Natural killer cell (primary cell): ENCODE measurements at regions not wholly inside any gene's neighbourhood (a gene's known extent, or its start where the extent isn't known, plus 50 kb on each side); places are given as distances from the start of the nearest gene placed in this dataset.

ENCODE experiments used
- ATAC-seq, 3 donors: fragments of 150-1000 bp in 2 of 3; fragments of 200-7000 bp in 1 of 3; cut with Tn5 transposase; 1 replicate in 1 of 3; 2 replicates in 2 of 3; pipeline ENCODE4 v1.10.0; 2021; ENCODE audit warnings: mild to moderate bottlenecking in 2 of 3, moderate library complexity in 2 of 3
- DNase-seq, 2 donors: peaks; one replicate each; pipeline versions ENCODE4 v3.0.0 to v3.0.0-alpha.2; 2013 to 2021; ENCODE audit warnings: mixed read lengths in 1 of 2
- H3K27ac ChIP-seq: one replicate; pipeline ENCODE4 v1.5.1; 2013; ENCODE audit warnings: mild to moderate bottlenecking, low read length
- H3K27me3 ChIP-seq: one replicate; pipeline ENCODE4 v1.6.1; 2013; ENCODE audit warnings: low read length; ENCODE audit not compliant: control insufficient read depth, insufficient read depth
- H3K36me3 ChIP-seq: one replicate; pipeline ENCODE4 v1.6.1; 2013; ENCODE audit warnings: low read length; ENCODE audit not compliant: control insufficient read depth, insufficient read depth
- H3K4me1 ChIP-seq: one replicate; pipeline ENCODE4 v1.6.1; 2013; ENCODE audit warnings: low read length; ENCODE audit not compliant: control insufficient read depth, insufficient read depth
- H3K4me3 ChIP-seq: one replicate; pipeline ENCODE4 v1.5.1; 2013; ENCODE audit warnings: low read length
- H3K9me3 ChIP-seq: one replicate; pipeline ENCODE4 v1.6.1; 2013; ENCODE audit warnings: low read length; ENCODE audit not compliant: control insufficient read depth, insufficient read depth
- H3K27ac Mint-ChIP-seq, 2 donors: one replicate each; pipeline ENCODE4 v1.8.0; 2022; ENCODE audit warnings: mild to moderate bottlenecking in 2 of 2, mixed read lengths in 2 of 2, moderate library complexity in 1 of 2
- H3K27me3 Mint-ChIP-seq, 2 donors: one replicate each; pipeline ENCODE4 v1.8.0; 2022; ENCODE audit warnings: low read depth in 2 of 2, mixed read lengths in 2 of 2
- H3K36me3 Mint-ChIP-seq: one replicate; pipeline ENCODE4 v1.8.0; 2022; ENCODE audit warnings: mixed read lengths
- H3K4me1 Mint-ChIP-seq, 2 donors: one replicate each; pipeline ENCODE4 v1.8.0; 2022; ENCODE audit warnings: mixed read lengths in 2 of 2
- H3K4me3 Mint-ChIP-seq: one replicate; pipeline ENCODE4 v1.8.0; 2022; ENCODE audit warnings: mild to moderate bottlenecking, moderate library complexity, mixed read lengths
- H3K9me3 Mint-ChIP-seq, 2 donors: one replicate each; pipeline ENCODE4 v1.8.0; 2022; ENCODE audit warnings: mixed read lengths in 2 of 2
- WGBS: methylation state at CpG from one replicate; pipeline ENCODE4 v1.1.7; 2013; ENCODE audit warnings: missing lambda C conversion rate; ENCODE audit not compliant: insufficient coverage; 5-methylcytosine and 5-hydroxymethylcytosine counted together
- intact Hi-C: fragments of 100-400 bp; cut with micrococcal nuclease; formaldehyde crosslinking; loops from one replicate; pipeline ENCODE4 v1.14.2; 2022
- TF ChIP-seq, protein P1 (sequence below): fragments of 200-600 bp; IDR thresholded peaks from one replicate; pipeline ENCODE4 v1.8.0; 2022; ENCODE audit warnings: antibody characterized with exemption

DNA sequence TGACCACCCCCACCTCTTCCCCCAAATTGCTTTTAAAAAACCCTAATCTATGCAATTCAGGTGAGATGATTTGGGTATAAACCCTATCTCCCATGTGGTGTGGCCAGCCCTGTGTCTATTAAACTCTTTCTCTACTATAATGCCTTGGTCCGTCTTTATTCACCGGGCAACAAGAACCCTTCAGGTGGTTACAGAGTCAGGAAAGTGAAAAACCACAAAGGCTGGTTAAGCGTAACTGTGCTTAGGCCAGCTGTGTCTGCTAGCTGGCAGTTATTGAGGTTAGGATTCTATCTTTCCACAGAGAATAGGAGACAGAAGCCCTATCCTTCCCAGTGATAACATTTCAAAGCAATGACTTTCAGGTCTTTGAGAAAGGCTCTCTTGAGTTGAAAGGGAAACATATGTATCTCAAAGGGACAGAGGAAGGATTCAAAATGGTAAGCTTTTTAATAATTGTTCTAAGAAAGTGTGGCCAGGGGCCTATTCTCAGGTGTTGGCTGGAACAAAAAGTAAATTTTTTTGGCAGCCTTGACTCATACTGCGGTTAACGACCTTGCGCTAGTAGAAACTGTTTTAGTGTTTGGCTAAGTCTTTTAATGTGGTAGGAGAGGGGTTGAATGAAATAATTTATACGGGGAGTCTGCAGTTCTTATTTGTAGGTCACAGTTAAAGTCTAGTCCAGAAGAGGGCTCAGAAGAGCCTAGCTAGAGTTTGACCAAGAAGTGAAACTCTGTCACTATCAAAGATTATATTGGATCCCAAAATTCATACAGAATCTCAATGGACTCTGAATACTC lies 89.0 kb downstream of the NPAP1 start:
- no peak overlapping the region for H3K4me3 ChIP-seq
- ATAC-seq (no peak), DNase-seq (no peak)
- H3K4me1 ChIP-seq, result no peaks in the 10 kb centered on the region
- Mint-ChIP-seq H3K36me3 (no peaks in the 10 kb centered on the region), H3K4me3 (no peak overlapping the region), H3K27me3 (no peaks in the 10 kb centered on the region), H3K9me3 (peaks cover 12 to 24% of the 10 kb centered on the region in 2 donors), H3K4me1 (no peaks in the 10 kb centered on the region), H3K27ac (no peak overlapping the region)
- intact Hi-C loops, result no loop called here
- H3K27me3 ChIP-seq, result no peaks in the 10 kb centered on the region
- no peaks in the 10 kb centered on the region for H3K36me3 ChIP-seq
- no peak overlapping the region for H3K27ac ChIP-seq
- TF ChIP-seq, protein P1, sequence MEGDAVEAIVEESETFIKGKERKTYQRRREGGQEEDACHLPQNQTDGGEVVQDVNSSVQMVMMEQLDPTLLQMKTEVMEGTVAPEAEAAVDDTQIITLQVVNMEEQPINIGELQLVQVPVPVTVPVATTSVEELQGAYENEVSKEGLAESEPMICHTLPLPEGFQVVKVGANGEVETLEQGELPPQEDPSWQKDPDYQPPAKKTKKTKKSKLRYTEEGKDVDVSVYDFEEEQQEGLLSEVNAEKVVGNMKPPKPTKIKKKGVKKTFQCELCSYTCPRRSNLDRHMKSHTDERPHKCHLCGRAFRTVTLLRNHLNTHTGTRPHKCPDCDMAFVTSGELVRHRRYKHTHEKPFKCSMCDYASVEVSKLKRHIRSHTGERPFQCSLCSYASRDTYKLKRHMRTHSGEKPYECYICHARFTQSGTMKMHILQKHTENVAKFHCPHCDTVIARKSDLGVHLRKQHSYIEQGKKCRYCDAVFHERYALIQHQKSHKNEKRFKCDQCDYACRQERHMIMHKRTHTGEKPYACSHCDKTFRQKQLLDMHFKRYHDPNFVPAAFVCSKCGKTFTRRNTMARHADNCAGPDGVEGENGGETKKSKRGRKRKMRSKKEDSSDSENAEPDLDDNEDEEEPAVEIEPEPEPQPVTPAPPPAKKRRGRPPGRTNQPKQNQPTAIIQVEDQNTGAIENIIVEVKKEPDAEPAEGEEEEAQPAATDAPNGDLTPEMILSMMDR, result no peak
- WGBS, result 77% methylated on average over 7 of the region's 7 CpGs
- peaks cover 3% of the 10 kb centered on the region for H3K9me3 ChIP-seq

DNA sequence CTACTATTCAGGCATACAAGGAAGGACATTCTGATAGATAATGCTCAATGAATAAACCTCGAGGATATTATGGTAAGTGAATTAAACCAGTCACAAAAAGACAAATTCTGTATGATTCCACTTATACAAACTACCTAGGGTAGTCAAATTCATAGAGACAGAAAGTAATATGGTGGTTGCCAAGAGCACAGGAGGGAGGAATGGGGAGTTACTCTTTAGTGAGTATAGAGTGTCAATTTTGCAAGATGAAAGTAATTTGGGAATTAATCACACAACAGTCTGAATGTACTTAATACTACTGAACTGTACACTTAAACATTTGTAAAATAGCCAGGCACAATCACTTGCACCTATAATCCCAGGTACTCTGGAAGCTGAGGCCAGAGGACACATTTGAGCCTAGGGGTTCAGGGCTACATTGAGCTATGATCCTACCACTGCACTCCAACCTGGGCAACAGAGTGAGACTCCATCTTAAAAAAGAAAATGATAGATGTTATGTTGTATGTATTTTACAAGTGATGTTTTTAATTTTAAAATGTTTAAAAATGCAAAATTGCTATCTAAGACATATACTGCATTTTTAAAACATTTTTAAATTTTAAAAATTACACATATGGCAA lies 91.0 kb downstream of the NPAP1 start:
- no CpG with 5 or more reads among the region's 1 CpG for WGBS
- H3K27ac Mint-ChIP-seq, result no peak overlapping the region
- Histone ChIP-seq H3K9me3 (peaks cover 3% of the 10 kb centered on the region), H3K4me3 (no peak overlapping the region), H3K27me3 (no peaks in the 10 kb centered on the region), H3K36me3 (no peaks in the 10 kb centered on the region), H3K4me1 (no peaks in the 10 kb centered on the region), H3K27ac (no peak overlapping the region)
- peaks cover 4 to 18% of the 10 kb centered on the region in 2 donors for H3K9me3 Mint-ChIP-seq
- TF ChIP-seq, protein P1, result no peak
- no peak for DNase-seq
- H3K27me3 Mint-ChIP-seq, result no peaks in the 10 kb centered on the region
- H3K4me1 Mint-ChIP-seq, result no peaks in the 10 kb centered on the region
- H3K36me3 Mint-ChIP-seq, result peaks cover 2% of the 10 kb centered on the region
- intact Hi-C loops, result no loop called here
- no peak for ATAC-seq
- H3K4me3 Mint-ChIP-seq, result no peak overlapping the region

DNA sequence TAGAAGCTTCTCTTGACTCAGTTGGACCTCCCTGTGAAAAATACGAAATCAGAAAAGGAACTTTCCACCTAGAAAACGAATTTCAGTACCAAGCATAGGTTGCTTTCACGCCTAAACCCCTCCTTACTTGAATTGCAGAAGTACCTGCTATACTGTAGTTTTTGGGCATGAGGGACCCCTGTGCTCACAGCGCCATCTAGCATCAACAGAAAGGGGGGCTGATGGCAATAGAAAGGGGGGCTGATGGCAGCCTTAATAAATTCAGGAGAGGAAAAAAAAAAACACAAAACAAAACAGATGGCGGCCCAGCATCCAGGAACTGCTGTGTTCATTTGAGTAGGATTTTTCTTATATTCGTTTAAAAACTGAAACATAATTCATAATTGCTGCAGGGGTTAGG lies 96.7 kb downstream of the NPAP1 start:
- H3K4me3 Mint-ChIP-seq, result peak overlapping the region; percentile 93

More for the DNA sequence above, 96.7 kb downstream of the NPAP1 start:
- Histone ChIP-seq H3K36me3 (no peaks in the 10 kb centered on the region), H3K27me3 (no peaks in the 10 kb centered on the region), H3K9me3 (peaks cover 17% of the 10 kb centered on the region), H3K4me3 (no peak overlapping the region), H3K4me1 (no peaks in the 10 kb centered on the region), H3K27ac (no peak overlapping the region)
- intact Hi-C loops, result loop anchor here (5.0 kb wide), 1 partner anchor 1090 kb away; the partner anchor contains the start of gene ATP10A
- TF ChIP-seq, protein P1, result no peak
- 61% methylated on average over 6 of the region's 6 CpGs for WGBS
- ATAC-seq (no peak), DNase-seq (no peak)
- Mint-ChIP-seq H3K36me3 (peaks cover 24% of the 10 kb centered on the region), H3K27ac (no peak overlapping the region), H3K4me1 (peaks cover 4 to 5% of the 10 kb centered on the region in 2 donors), H3K27me3 (no peaks in the 10 kb centered on the region), H3K9me3 (peaks cover 17 to 22% of the 10 kb centered on the region in 2 donors)
